HG03521 (cell line): ENCODE measurements at regions not wholly inside any gene's neighbourhood (a gene's known extent, or its start where the extent isn't known, plus 50 kb on each side); places are given as distances from the start of the nearest gene placed in this dataset.

ENCODE experiments used
- ATAC-seq: cut with Tn5 transposase; IDR thresholded peaks from one replicate; pipeline ENCODE4 v1.9.1; 2021; ENCODE audit warnings: mild to moderate bottlenecking, moderate library complexity; ENCODE audit not compliant: unreplicated experiment

DNA sequence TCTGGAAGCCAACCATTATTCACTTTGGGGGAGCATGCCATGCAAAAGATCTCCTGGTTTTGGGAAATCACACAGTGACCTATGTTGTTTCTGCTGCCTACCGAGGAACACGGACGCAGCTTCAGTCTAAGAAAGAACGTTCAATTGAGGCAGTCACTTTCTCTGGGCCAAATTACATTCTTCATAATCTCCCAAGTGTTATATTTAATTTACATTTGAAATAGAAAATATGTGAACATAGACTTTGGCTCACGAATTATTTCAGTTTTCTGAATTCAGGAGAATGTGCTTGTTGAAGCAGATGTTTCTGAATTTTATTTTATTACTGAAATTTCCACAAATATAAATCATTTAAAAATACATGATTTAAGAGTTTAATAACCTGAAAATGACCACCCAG, 93.6 kb upstream of the KCNJ16 start:
- no peak for ATAC-seq

DNA sequence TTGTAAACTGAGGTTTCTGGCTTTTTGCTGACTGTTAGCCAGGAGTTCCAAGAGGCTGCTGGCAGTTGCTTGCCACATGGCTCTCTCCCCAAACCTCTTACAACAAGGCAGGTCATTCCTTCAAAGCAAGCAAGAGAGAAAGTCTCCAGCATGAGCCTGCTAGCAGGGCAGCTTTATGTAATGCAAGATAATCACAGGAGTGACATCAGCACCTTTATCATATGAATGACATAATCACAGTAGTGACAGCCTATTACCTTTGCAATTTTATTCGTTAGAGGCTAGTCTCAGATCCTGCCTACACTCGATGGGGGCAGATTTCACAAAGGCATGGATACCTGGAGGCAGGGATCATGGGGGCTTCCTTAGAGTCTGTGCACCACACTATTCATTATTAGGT, 79.5 kb upstream of the KCNJ16 start:
- ATAC-seq, result no peak

DNA sequence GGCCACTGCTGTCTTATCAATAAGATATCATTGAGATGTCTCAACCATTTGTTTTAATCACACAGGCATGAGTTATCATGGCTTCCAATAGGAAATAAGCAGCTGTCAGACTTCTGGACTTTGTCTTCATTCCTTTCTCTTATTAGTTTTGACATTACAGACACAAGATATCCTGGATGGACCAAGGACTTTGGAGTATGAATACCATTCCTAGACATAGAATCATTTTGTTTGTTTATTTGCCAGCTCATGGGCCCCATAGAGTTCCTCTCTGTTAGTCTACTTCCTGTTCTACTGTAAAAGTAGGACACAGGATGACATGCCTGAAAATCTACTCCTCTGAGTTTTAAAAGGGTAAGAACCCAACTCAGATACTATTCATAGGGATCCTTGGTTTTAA, 77.7 kb upstream of the KCNJ16 start:
- no peak for ATAC-seq

DNA sequence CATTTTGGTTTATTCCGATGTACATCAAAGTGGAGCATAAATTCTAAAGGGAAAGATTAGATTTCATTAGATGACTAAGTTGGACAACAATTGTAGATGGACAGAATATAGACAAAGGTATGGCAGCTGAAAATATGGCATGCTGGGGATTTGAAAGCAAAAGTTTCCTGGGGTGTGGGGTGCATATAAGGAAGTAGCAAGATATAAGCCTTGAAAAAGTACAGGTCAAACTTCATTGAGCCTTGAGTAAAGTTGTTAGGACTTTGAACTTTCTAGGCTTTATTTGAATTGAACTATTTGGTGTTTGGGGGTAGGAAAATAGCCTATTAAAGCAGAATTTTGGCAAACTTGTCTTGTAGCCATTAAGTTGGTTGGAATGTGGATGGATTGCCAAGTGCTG, 75.8 kb upstream of the KCNJ16 start:
- no peak for ATAC-seq

DNA sequence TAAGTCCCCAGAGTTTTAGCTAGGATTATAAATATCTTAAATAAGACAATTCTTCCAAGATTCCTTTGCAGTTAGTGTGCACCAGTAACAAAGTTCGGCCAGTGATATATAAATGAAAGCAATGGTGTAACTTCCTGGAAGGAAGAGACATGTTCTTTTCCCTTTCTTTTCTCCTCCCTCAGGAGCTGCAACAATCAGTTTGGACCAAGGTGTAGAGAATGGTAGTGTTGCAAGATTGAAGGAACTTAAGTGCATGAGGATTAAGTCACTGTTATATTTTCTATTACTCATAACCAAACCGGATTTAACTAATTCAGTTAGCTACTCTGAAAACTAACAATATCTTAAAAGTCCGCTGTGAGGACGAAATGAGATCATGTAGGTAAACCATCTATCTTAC, 68.9 kb upstream of the KCNJ16 start:
- ATAC-seq, result no peak

DNA sequence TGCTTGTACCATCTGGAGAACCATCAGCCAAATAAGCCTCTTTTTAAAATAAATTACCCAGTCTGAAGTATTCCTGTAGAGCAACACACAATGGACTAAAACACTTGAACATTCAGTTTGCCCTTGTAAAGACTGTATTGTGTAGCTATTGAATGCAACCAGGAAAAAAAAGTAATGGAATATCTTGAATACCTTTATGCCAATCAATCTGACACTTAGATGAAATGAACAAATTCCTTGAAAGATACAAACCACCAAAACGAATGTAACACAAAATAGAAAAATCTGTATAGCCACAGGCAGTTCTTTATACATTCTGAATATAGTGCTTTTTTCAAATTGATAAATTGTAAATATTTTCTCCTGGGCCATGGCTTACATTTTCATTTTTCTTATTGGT, 63.3 kb upstream of the KCNJ16 start:
- ATAC-seq, result no peak

DNA sequence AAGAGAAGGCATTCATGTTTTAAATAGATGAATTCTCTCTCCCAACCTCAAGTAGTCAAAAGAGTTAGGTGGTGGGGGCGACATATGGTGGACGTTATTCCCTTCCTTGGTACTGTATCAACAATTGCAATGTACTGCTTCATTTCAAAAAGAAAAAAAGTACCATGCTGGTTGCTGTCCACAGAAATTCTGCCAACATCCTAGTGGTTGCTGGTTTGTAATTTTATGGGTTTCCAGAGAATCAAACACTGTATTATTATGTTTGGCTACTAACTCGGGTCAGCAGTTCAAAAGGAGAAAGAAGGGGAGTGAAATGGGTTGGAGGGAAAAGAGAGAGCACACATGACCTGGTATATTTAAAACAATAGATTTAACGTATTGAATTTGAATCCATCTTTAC, 61.1 kb upstream of the KCNJ16 start:
- ATAC-seq, result no peak

DNA sequence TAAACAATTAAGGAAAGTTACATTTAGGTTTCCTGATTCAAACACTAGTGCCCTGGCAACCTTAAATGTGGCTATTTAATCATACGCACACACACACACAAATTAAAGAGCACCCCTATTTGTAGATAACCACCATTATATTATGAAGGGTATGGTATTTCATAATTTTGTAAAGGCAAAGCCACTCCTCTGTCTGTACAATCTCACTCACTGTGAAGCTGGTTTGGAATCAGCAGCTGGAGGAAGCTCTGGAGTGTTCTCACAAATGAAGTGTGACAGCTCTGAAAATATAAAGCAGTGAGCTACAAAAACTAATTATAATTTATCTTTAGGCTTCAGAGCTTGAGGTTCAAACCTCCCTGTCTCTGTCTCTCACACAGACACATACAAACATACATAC, 57.9 kb upstream of the KCNJ16 start:
- ATAC-seq, result no peak

DNA sequence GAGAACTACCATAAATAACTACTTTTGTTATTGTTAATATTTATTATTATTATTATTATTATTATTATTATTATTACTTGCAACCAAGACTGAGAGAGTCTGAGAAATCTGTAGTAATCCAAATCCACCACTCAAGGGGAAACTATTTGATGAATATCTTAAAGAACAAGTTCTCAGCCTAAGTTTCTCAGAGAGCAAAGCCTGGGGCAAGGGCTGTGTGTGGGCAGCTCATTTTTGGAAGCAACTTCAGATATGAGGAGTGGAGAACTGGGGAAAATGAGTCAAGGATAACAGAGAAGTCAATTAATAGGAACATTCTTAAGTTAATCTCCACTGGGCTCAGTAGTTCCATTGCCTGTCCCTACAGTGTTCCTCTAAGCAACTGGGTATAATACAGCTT, 57.1 kb upstream of the KCNJ16 start:
- no peak for ATAC-seq

DNA sequence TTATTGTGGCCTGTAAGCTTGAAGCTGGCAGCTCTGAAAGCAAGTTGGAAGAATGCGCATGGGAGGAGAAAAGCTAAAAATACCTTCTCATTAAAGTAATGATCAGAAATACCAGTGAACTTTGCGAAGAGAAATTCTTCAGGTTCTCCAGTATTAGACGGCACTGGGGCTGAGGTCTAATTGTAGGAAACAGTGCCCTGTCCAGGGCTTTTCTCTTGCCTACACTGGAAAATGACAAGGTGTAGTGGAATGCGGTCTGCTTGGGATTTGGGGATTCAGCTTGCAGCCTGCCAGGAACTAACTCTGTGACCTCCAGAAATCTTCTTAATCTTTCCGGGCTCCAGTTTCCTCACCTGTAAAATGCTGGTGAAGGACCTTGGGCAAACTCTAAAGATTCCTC, 53.3 kb upstream of the KCNJ16 start:
- no peak for ATAC-seq

DNA sequence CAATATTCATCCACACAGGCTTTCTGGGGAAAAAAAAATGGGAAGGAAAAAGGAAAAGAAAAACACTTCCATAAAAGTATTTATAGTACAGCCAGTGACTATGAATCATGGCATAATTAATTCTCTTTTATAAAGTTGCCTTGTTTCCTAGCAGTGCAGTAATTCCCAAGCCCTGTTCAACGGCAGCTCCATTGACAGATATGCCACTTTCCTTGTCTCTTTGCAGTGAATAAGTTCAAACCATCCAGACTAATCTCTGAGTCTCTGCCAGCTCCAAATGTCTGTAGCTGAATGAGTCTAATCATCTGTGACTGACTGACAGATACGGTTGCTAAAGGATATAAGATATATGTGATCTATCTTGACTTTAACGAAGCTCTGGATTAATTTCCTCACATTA, 52.9 kb upstream of the KCNJ16 start:
- ATAC-seq, result no peak

DNA sequence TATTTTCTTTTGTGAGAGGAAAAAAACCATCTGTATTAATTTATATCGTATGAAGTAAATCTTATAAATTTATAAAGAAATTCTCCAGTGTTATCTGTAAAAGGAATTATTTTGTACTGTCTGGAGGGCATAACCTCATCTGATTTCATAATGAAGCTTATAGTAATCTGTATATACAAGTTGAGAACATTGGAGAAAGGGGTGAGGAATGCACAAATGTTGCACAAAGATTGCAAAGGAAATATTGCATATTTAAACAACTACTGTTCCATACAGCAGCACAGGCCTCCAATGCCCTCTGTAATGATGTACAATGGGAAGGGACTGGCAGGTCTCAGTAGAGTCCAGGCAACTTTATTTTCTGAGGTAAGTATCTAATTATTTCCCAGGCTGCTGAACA, 50.8 kb upstream of the KCNJ16 start:
- ATAC-seq, result no peak
